Body of pancreas (tissue), 4 donors: ENCODE measurements at regions not wholly inside any gene's neighbourhood (a gene's known extent, or its start where the extent isn't known, plus 50 kb on each side); places are given as distances from the start of the nearest gene placed in this dataset.

Experiments
- POLR2A ChIP-seq, 3 donors: fragments of 450-650 bp; IDR thresholded peaks; one replicate each; pipeline ENCODE4 v1.6.1; 2016; ENCODE audit warnings: antibody characterized with exemption in 3 of 3, mild to moderate bottlenecking in 2 of 3
- TF ChIP-seq, protein P1 (sequence below), 7 experiments: fragments of 450-650 bp in 4 of 7; fragments of 200-600 bp in 3 of 7; sonication (generic) in 3 of 7; IDR thresholded peaks; one replicate each; pipeline ENCODE4 v1.5.1; 2016 to 2019; ENCODE audit warnings: antibody characterized with exemption in 7 of 7

DNA sequence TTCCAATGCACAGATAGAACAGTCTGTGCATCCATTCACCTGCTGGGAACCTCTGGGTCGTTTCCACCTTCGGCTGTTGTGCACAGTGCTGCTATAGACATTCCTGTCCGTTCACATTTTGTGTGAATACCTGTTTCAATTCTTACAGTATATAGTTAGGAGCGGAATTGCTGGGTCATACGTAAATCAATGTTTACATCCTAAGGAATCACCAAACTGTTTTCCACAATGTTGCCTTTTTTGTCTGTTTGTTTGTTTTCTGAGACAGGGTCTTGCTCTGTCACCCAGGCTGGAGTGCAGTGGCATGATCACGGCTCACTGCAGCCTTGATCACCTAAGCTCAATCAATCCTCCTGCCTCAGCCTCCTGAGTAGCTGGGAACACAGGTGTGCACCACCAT, 158.3 kb downstream of the CRYBB2 start:
- TF ChIP-seq, protein P1, sequence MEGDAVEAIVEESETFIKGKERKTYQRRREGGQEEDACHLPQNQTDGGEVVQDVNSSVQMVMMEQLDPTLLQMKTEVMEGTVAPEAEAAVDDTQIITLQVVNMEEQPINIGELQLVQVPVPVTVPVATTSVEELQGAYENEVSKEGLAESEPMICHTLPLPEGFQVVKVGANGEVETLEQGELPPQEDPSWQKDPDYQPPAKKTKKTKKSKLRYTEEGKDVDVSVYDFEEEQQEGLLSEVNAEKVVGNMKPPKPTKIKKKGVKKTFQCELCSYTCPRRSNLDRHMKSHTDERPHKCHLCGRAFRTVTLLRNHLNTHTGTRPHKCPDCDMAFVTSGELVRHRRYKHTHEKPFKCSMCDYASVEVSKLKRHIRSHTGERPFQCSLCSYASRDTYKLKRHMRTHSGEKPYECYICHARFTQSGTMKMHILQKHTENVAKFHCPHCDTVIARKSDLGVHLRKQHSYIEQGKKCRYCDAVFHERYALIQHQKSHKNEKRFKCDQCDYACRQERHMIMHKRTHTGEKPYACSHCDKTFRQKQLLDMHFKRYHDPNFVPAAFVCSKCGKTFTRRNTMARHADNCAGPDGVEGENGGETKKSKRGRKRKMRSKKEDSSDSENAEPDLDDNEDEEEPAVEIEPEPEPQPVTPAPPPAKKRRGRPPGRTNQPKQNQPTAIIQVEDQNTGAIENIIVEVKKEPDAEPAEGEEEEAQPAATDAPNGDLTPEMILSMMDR (IDR thresholded peaks at IDR 0.05): no peak
- TF ChIP-seq POLR2A (IDR thresholded peaks at IDR 0.05): no peak
